ENCODE measurements at regions not wholly inside any gene's neighbourhood (a gene's known extent, or its start where the extent isn't known, plus 50 kb on each side); places are given as distances from the start of the nearest gene placed in this dataset.

GRCh38 chr20:6231556-6231955 lies 108.7 kb upstream of the FERMT1 start:
- no peak for DNase-seq (ENCODE audit: low read depth)

GRCh38 chr20:6228302-6228843 lies 105.5 kb upstream of the FERMT1 start:
- no peak for DNase-seq (ENCODE audit: low read depth)

GRCh38 chr20:6213311-6213710 lies 90.5 kb upstream of the FERMT1 start:
- no peak for DNase-seq (ENCODE audit: low read depth)

DNA sequence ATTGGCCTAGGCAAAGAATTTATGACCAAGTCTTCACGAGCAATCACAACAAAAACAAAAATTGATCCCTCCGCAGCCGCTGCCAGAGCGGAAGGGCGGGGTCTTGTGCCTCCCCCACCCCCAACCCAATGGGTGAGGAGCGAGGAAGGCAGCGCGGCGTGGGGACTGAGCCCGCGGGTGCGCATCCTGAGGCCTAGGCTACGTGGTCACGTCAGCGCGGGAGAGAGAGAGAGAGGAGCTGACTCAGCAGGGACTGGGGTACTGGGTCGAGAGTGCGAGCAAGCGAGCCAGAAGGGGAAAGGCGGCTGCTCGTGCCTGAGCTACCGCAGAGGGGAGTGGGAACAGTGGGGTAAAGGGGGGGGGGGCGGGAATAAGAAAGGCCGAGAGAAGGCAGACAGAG lies 90.1 kb upstream of the FERMT1 start:
- DNase-seq (ENCODE audit: low read depth) = no peak

- DNase-seq (ENCODE audit: low read depth) = no peak
These were observed 86.3 kb upstream of the FERMT1 start for GRCh38 chr20:6209093-6209492.

- no peak for DNase-seq (ENCODE audit: low read depth)
These were observed 77.3 kb upstream of the FERMT1 start for GRCh38 chr20:6200092-6200491.

- DNase-seq (ENCODE audit: low read depth) = no peak
These were observed 62.4 kb upstream of the FERMT1 start for GRCh38 chr20:6185268-6185667.

- no peak for DNase-seq (ENCODE audit: low read depth)
These were observed 61.3 kb upstream of the FERMT1 start for GRCh38 chr20:6184086-6184485.

GRCh38 chr20:6180531-6180930 lies 57.7 kb upstream of the FERMT1 start:
- no peak for DNase-seq (ENCODE audit: low read depth)

- peak; percentile 37 for DNase-seq (ENCODE audit: low read depth)
These were observed 55.7 kb upstream of the FERMT1 start for GRCh38 chr20:6178537-6178936.

GRCh38 chr20:6173481-6173880 lies 50.7 kb upstream of the FERMT1 start:
- peak; percentile 24 for DNase-seq (ENCODE audit: low read depth)
